MM.1S (cell line): ENCODE measurements at regions not wholly inside any gene's neighbourhood (a gene's known extent, or its start where the extent isn't known, plus 50 kb on each side); places are given as distances from the start of the nearest gene placed in this dataset.
"Not testable (repeated sequence)": the region's sequence is repeated elsewhere in the genome, so short reads cannot be mapped to it uniquely, and the experiment has no call there.

Source experiments
- DNase-seq: peaks from one replicate; pipeline ENCODE4 v3.0.0-alpha.2; 2015
- H2AFZ ChIP-seq: fragments of 300-600 bp; sonication (generic); 2 replicates; pipeline ENCODE4 v1.6.0; 2016; ENCODE audit warnings: antibody characterized with exemption, low read length
- H3F3A ChIP-seq: fragments of 300-600 bp; sonication (generic); 2 replicates; pipeline ENCODE4 v1.6.1; 2016; ENCODE audit warnings: mild to moderate bottlenecking, antibody characterized with exemption, low read length, moderate library complexity, mixed read lengths; ENCODE audit not compliant: insufficient read depth
- H3K27ac ChIP-seq: fragments of 300-600 bp; sonication (generic); 2 replicates; pipeline ENCODE4 v1.5.1; 2016; ENCODE audit warnings: mild to moderate bottlenecking, low read length
- H3K27me3 ChIP-seq: fragments of 300-600 bp; sonication (generic); replicated peaks from 2 replicates; pipeline ENCODE4 v1.6.0; 2016; ENCODE audit warnings: low read length; ENCODE audit not compliant: insufficient read depth
- H3K36me3 ChIP-seq: fragments of 300-600 bp; sonication (generic); replicated peaks from 2 replicates; pipeline ENCODE4 v1.6.1; 2016; ENCODE audit warnings: mild to moderate bottlenecking, low read length, mixed read lengths; ENCODE audit not compliant: insufficient read depth
- H3K4me1 ChIP-seq: fragments of 300-600 bp; sonication (generic); 2 replicates; pipeline ENCODE4 v1.6.1; 2016; ENCODE audit warnings: low read length, mixed read lengths
- H3K4me2 ChIP-seq: fragments of 300-600 bp; sonication (generic); 2 replicates; pipeline ENCODE4 v1.6.0; 2016; ENCODE audit warnings: low read depth, low read length
- H3K4me3 ChIP-seq: fragments of 300-600 bp; sonication (generic); 2 replicates; pipeline ENCODE4 v1.5.1; 2016; ENCODE audit warnings: low read length, mixed read lengths
- H3K79me2 ChIP-seq: fragments of 300-600 bp; sonication (generic); 2 replicates; pipeline ENCODE4 v1.6.1; 2016; ENCODE audit warnings: mixed run types, low read length, mixed read lengths
- H3K9ac ChIP-seq: fragments of 300-600 bp; sonication (generic); 2 replicates; pipeline ENCODE4 v1.6.1; 2016; ENCODE audit warnings: low read length, mixed read lengths
- H3K9me2 ChIP-seq: fragments of 300-600 bp; sonication (generic); replicated peaks from 2 replicates; pipeline ENCODE4 v1.6.1; 2016; ENCODE audit warnings: mild to moderate bottlenecking, low read length, mixed read lengths; ENCODE audit not compliant: insufficient read depth
- H3K9me3 ChIP-seq: fragments of 300-600 bp; sonication (generic); replicated peaks from 2 replicates; pipeline ENCODE4 v1.6.1; 2016; ENCODE audit warnings: mild to moderate bottlenecking, low read length, mixed read lengths; ENCODE audit not compliant: insufficient read depth
- H4K20me1 ChIP-seq: fragments of 300-600 bp; sonication (generic); 2 replicates; pipeline ENCODE4 v1.6.1; 2016; ENCODE audit warnings: mild to moderate bottlenecking, low read length, moderate library complexity, mixed read lengths; ENCODE audit not compliant: insufficient read depth
- CTCF ChIP-seq: fragments of 300-600 bp; sonication (generic); IDR thresholded peaks from 2 replicates; pipeline ENCODE4 v1.5.1; 2016; ENCODE audit warnings: antibody characterized with exemption, low read length, mixed read lengths
- EZH2 ChIP-seq: fragments of 300-600 bp; sonication (generic); optimal IDR thresholded peaks from 2 replicates; pipeline ENCODE3; 2017; ENCODE audit warnings: low read depth, mild to moderate bottlenecking, antibody characterized with exemption, low read length, mixed read lengths
- EZH2phosphoT487 ChIP-seq: fragments of 300-600 bp; sonication (generic); IDR thresholded peaks from 2 replicates; pipeline ENCODE4 v1.6.1; 2018; ENCODE audit warnings: antibody characterized with exemption, low read length

GRCh38 chr12:131290255-131290959 is 336.7 kb downstream of the ADGRD1 start:
- Histone ChIP-seq H3K27ac (no peak overlapping the region), H3K9ac (no peak overlapping the region), H3K4me1 (no peaks in the 10 kb centered on the region), H3K27me3 (no peaks in the 10 kb centered on the region), H3F3A (no peaks in the 10 kb centered on the region), H3K9me3 (no peaks in the 10 kb centered on the region), H2AFZ (no peak overlapping the region), H3K4me3 (no peak overlapping the region), H3K36me3 (no peaks in the 10 kb centered on the region), H3K4me2 (no peak overlapping the region), H3K9me2 (no peaks in the 10 kb centered on the region), H4K20me1 (no peaks in the 10 kb centered on the region), H3K79me2 (no peaks in the 10 kb centered on the region)
- TF ChIP-seq CTCF (no peak), EZH2 (no peak), EZH2phosphoT487 (no peak)
- no peak for DNase-seq

GRCh38 chr12:131293071-131294015 is 339.6 kb downstream of the ADGRD1 start:
- not testable (repeated sequence) for H3K27ac ChIP-seq, H3K4me3 ChIP-seq, DNase-seq, H3K9me2 ChIP-seq, H4K20me1 ChIP-seq, H2AFZ ChIP-seq, H3K36me3 ChIP-seq, H3K9ac ChIP-seq, H3K4me2 ChIP-seq, H3K9me3 ChIP-seq, H3K4me1 ChIP-seq, H3K79me2 ChIP-seq, H3K27me3 ChIP-seq, H3F3A ChIP-seq

- not testable (repeated sequence) for H3K9ac ChIP-seq, H3K4me1 ChIP-seq, H3K9me3 ChIP-seq, H3K9me2 ChIP-seq, H3K4me3 ChIP-seq, H2AFZ ChIP-seq, H3K27ac ChIP-seq, H3K4me2 ChIP-seq, DNase-seq, H3K79me2 ChIP-seq, H3K36me3 ChIP-seq, H3K27me3 ChIP-seq, H4K20me1 ChIP-seq, H3F3A ChIP-seq
Measured at GRCh38 chr12:131294716-131295115, 341.0 kb downstream of the ADGRD1 start.

GRCh38 chr12:131295117-131295516 is 341.4 kb downstream of the ADGRD1 start:
- H3K9ac ChIP-seq, DNase-seq, H3K36me3 ChIP-seq, H4K20me1 ChIP-seq, H3F3A ChIP-seq, H3K4me2 ChIP-seq, H3K27me3 ChIP-seq, H2AFZ ChIP-seq, H3K79me2 ChIP-seq, H3K9me3 ChIP-seq, H3K27ac ChIP-seq, H3K4me1 ChIP-seq, H3K9me2 ChIP-seq, H3K4me3 ChIP-seq: not testable (repeated sequence)

GRCh38 chr12:131295559-131295958 is 341.9 kb downstream of the ADGRD1 start:
- not testable (repeated sequence) for DNase-seq, H4K20me1 ChIP-seq, H3K36me3 ChIP-seq, H3K9me2 ChIP-seq, H3K79me2 ChIP-seq, H3K9me3 ChIP-seq, H3K4me2 ChIP-seq, H3K27ac ChIP-seq, H3K27me3 ChIP-seq, H3F3A ChIP-seq, H3K4me3 ChIP-seq, H3K4me1 ChIP-seq, H2AFZ ChIP-seq, H3K9ac ChIP-seq

- DNase-seq, H3K4me2 ChIP-seq, H4K20me1 ChIP-seq, H3K9me2 ChIP-seq, H3K4me1 ChIP-seq, H3K36me3 ChIP-seq, H3K9ac ChIP-seq, H3K27me3 ChIP-seq, H2AFZ ChIP-seq, H3K27ac ChIP-seq, H3F3A ChIP-seq, H3K79me2 ChIP-seq, H3K9me3 ChIP-seq, H3K4me3 ChIP-seq: not testable (repeated sequence)
Measured at GRCh38 chr12:131296136-131296535, 342.4 kb downstream of the ADGRD1 start.

GRCh38 chr12:131296651-131297050 is 342.9 kb downstream of the ADGRD1 start:
- not testable (repeated sequence) for H3K4me3 ChIP-seq, DNase-seq, H3K27me3 ChIP-seq

More at GRCh38 chr12:131296651-131297050, 342.9 kb downstream of the ADGRD1 start:
- H3F3A ChIP-seq, H3K9me2 ChIP-seq, H3K9ac ChIP-seq, H3K4me1 ChIP-seq, H3K36me3 ChIP-seq, H3K4me2 ChIP-seq, H4K20me1 ChIP-seq, H2AFZ ChIP-seq, H3K9me3 ChIP-seq, H3K79me2 ChIP-seq, H3K27ac ChIP-seq: not testable (repeated sequence)
